Frontal cortex (tissue), 3 donors: ENCODE measurements at regions not wholly inside any gene's neighbourhood (a gene's known extent, or its start where the extent isn't known, plus 50 kb on each side); places are given as distances from the start of the nearest gene placed in this dataset.
"Not testable (repeated sequence)": the region's sequence is repeated elsewhere in the genome, so short reads cannot be mapped to it uniquely, and the experiment has no call there.

Source experiments
- DNase-seq, 2 donors: peaks; one replicate each; pipeline ENCODE4 v3.0.0; 2012; ENCODE audit warnings: low spot score in 2 of 2
- FAIRE-seq: peaks from 2 replicates; lab custom pipeline; 2012; peaks lifted over from hg19 to GRCh38; lab: Jason Lieb, UNC
- donor health status: control.
- donor health status: control.
- donor health status: control.

GRCh38 chr1:203559523-203559922 is 65.6 kb downstream of the OPTC start:
- DNase-seq (no peak), FAIRE-seq (no peak)

DNA sequence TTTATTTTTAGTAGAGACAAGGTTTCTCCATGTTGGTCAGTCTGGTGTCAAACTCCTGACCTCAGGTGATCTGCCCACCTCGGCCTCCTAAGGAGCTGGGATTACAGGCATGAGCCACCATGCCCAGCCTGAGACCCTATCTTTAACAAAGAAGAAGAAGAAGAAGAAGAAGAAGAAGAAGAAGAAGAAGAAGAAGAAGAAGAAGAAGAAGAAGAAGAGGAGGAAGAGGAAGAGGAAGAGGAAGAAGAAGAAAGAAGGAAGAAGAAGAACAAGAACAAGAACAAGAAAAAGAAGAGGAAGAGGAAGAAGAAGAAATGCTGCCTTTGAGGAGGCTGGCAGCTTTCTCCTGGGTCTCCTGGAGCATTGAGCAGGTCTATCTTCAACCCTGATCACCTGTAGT is 64.9 kb upstream of the ATP2B4 start:
- DNase-seq, FAIRE-seq: not testable (repeated sequence)

DNA sequence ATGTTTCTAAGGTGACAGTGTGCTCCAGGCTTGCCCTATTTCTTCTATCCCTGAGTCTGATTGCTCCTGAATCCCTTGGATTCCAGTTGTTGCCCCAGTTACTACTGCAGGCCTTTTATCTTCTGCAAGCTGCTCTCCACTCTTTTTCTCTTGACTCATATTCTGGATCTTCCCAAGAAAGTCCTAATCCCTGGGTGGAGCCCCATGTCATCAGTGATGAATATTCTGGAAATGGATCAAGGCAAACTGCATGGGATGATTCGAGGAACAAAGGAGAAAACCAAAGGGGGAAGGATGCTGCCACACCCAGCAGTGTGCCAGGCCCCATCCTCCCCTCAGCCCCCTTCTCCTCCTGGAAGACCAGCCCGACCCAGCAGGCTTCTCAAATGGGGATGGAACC is 63.3 kb upstream of the ATP2B4 start:
- FAIRE-seq, result no peak
- no peak for DNase-seq

- FAIRE-seq, result no peak
Measured at GRCh38 chr1:203564024-203564423, 62.6 kb upstream of the ATP2B4 start.

GRCh38 chr1:203565049-203565448 is 61.6 kb upstream of the ATP2B4 start:
- DNase-seq (no peak), FAIRE-seq (no peak)

More at GRCh38 chr1:203564024-203564423, 62.6 kb upstream of the ATP2B4 start:
- no peak for DNase-seq

DNA sequence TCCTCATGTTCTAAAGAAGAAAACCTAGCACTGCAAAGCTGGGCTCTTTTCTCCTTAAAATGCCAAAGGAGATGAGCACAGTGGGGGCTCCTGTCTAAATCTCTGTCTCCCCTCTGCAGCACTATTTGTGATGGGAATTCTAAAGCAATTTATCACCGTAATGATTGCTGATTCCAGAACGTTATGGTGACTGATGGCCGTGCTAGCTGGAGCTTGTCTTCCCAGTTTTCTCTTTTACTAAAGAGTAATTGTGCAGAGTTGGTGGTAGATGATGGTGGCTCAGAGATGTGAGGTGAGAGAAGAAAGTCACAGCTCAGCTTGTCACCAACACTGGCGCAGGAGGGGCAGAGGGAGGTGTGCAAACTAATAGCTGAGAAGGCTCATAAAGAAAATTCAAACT is 60.7 kb upstream of the ATP2B4 start:
- DNase-seq (no peak), FAIRE-seq (no peak)

DNA sequence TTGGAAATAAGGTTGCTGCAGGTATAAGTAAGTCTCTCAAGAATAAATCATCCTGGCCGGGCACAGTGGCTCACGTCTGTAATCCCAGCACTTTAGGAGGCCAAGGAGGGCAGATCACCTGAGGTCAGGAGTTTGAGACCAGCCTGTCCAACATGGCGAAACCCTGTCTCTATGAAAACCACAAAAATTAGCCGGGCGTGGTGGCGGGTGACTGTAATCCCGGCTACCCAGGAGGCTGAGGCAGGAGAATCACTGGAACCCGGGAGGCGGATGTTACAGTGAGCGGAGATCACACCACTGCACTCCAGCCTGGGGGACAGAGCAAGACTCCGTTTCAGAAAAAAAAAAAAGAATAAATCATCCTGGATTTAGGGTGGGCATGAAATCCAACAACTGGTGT is 59.7 kb upstream of the ATP2B4 start:
- FAIRE-seq, DNase-seq: not testable (repeated sequence)

GRCh38 chr1:203567596-203567995 is 59.0 kb upstream of the ATP2B4 start:
- FAIRE-seq (no peak), DNase-seq (no peak)

DNA sequence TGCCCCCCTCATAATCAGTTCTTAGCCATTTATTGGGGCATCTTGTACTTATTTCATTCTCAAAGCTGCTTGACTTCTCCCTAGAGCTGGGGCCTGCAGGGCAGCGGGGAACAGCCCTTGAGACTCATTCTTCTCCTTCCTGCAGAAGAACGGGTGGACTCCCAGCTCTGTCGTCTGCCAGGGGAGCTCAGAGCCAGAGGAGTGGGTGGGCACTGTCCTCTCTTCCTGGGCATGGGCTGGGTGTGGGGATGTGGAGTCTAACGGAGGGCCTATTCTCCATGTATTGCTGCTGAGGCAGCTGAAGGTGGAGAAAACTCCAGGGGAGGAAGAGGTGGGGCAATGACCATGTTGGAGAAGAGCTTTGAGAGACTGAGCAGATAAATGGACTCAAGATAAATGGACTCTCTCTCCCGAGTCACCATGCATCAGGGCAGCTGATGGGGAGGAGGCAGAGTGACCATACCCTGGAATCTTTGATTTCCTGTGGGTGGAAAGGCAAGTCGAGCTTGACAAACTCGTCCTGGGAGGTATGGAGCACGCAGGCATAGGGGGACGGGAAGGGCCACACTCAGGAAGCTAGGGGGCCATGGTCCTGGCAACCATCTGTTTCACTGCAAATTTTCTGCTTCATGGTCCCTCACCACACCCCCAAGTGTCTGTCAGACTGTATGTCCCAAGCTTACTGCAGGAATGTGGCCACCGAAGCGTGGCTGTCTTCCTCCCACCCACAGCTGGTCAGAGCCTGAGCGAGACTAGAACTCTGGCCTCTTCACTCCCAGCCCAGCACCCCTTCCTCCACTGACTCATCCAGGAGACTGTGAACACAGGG is 56.9 kb upstream of the ATP2B4 start:
- DNase-seq (no peak), FAIRE-seq (no peak)

DNA sequence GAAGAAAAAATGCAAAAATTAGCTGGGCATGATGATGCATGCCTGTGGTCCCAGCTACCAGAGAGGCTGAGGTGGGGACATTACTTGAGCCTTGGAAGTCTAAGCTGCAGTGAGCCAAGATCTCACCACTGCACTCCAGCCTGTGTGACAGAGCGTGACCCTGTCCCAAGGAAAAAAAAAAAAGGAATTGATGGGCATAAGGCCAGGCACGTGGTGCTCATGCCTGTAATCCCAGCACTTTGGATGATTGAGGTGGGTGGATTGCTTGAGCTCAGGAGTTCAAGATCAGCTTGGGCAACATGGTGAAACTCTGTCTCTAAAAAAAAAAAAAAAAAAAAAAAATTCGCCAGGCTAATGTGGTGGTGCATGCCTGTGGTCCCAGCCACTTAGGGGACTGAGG is 55.8 kb upstream of the ATP2B4 start:
- FAIRE-seq, result no peak

GRCh38 chr1:203571661-203572060 is 55.0 kb upstream of the ATP2B4 start:
- FAIRE-seq (no peak), DNase-seq (no peak)

More for the DNA sequence above, 55.8 kb upstream of the ATP2B4 start:
- no peak for DNase-seq

DNA sequence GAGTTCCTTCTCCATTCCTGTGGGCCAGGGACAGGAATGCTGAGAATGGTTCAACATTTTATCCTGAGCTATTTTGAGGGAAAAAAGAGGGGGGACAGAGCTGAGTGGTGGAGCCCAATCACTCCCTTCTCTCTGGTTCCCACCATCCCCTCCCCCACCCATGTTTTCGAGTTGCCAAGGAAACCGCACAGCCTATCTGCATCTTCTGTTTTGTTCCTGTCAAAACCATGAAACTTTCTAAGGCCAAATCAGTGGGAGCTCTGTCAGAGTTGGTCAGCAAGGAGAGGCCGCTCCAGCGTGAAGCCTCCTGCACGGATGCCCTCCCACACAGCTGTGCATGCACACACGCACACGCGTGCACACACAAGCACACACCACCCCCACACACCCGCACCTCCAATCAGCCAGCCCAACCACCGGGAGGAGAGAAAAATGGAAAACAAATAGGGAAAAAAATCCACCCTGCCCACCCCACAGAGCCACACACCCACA is 54.5 kb upstream of the ATP2B4 start:
- FAIRE-seq, result no peak
- DNase-seq, result peak in 1 of 2 donors; percentile 46

GRCh38 chr1:203573730-203574129 is 52.9 kb upstream of the ATP2B4 start:
- no peak for FAIRE-seq
- DNase-seq, result no peak
